AG04450 (cell line): ENCODE measurements at regions not wholly inside any gene's neighbourhood (a gene's known extent, or its start where the extent isn't known, plus 50 kb on each side); places are given as distances from the start of the nearest gene placed in this dataset.
"Not testable (repeated sequence)": the region's sequence is repeated elsewhere in the genome, so short reads cannot be mapped to it uniquely, and the experiment has no call there.

Source experiments
- CTCF ChIA-PET: fragments of 300-600, 350-600 bp; formaldehyde crosslinking; extraction: SDS; loops from one replicate; lab custom pipeline; 2022; ENCODE audit warnings: antibody characterized with exemption, inconsistent platforms; lab: Charles Lee
- POLR2A ChIA-PET: fragments of 350-600 bp; formaldehyde crosslinking; extraction: SDS; loops from one replicate; lab custom pipeline; 2021; ENCODE audit warnings: antibody characterized with exemption, inconsistent platforms; lab: Yijun Ruan, JAX
- DNase-seq: peaks from one replicate; pipeline ENCODE4 v3.0.0-alpha.2; 2011; ENCODE audit warnings: low read depth, low spot score
- H3K27ac ChIP-seq: one replicate; pipeline ENCODE4 v1.5.1; 2012; ENCODE audit warnings: low read depth, low read length, control low read depth
- H3K27me3 ChIP-seq: one replicate; pipeline ENCODE4 v1.6.0; 2012; ENCODE audit warnings: low read length; ENCODE audit not compliant: control insufficient read depth, insufficient read depth
- H3K4me3 ChIP-seq: 2 replicates; pipeline ENCODE4 v1.5.1; 2011; ENCODE audit warnings: mild to moderate bottlenecking, low read depth, low read length, control low read depth
- H3K9me3 ChIP-seq: 2 replicates; pipeline ENCODE4 v1.5.1; 2012; ENCODE audit warnings: low read length; ENCODE audit not compliant: control insufficient read depth, insufficient read depth
- CTCF ChIP-seq: IDR thresholded peaks from 2 replicates; pipeline ENCODE4 v1.5.1; 2011; ENCODE audit warnings: low read depth, low read length, control low read depth, inconsistent platforms

DNA sequence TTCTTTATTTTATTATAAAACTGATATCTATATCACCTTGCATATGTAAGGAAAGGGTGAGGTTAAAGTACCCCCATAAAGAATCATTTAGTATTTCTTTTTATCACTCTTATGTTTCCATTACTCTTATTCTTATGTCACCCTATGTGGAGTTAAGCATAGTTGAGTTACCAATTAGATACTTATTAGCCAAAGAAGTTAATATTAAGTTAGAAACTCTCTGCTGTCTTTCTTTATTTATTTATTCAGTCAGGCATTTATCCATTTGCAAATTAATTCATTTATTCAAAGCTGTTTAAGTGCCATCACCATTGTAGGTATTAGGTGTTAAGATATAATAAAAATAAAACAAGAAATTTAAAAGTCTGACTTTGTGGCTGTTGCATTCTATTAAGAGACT, 1279.1 kb upstream of the CITED2 start:
- H3K27me3 ChIP-seq = no peaks in the 10 kb centered on the region
- no peak overlapping the region for H3K27ac ChIP-seq
- 0 out of 2 replicates have a peak, but pooled peaks cover 2% of the 10 kb centered on the region for H3K9me3 ChIP-seq
- no peak for TF ChIP-seq CTCF
- no peak overlapping the region for H3K4me3 ChIP-seq
- CTCF ChIA-PET = no interaction called here
- DNase-seq = no peak
- POLR2A ChIA-PET = no interaction called here

DNA sequence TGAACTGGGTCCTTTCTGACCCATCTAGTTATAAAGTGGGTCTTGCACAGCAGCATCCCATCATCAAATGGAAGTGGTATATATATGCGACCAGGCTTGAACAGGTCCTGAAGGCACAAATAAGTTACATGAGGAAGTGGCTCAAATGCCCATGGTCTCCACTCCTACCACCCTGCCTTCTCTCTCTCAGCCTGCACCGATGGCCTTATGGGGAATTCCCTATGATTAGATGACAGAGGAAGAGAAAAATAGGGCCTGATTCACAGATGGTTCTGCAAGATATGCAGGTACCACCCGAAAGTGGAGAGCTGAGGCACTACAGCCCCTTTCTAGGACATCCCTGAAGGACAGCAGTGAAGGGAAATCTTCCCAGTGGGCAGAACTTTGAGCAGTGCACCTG, 1275.1 kb upstream of the CITED2 start:
- H3K4me3 ChIP-seq, H3K27ac ChIP-seq, DNase-seq, H3K27me3 ChIP-seq, CTCF ChIA-PET, POLR2A ChIA-PET: not testable (repeated sequence)
- peaks cover 17% of the 10 kb centered on the region; the same call in 1 of the 2 replicates for H3K9me3 ChIP-seq

GRCh38 chr6:140647322-140647721, 1272.9 kb upstream of the CITED2 start:
- peaks cover 25% of the 10 kb centered on the region for H3K9me3 ChIP-seq
- H3K4me3 ChIP-seq, H3K27me3 ChIP-seq, POLR2A ChIA-PET, CTCF ChIA-PET, DNase-seq, H3K27ac ChIP-seq: not testable (repeated sequence)

DNA sequence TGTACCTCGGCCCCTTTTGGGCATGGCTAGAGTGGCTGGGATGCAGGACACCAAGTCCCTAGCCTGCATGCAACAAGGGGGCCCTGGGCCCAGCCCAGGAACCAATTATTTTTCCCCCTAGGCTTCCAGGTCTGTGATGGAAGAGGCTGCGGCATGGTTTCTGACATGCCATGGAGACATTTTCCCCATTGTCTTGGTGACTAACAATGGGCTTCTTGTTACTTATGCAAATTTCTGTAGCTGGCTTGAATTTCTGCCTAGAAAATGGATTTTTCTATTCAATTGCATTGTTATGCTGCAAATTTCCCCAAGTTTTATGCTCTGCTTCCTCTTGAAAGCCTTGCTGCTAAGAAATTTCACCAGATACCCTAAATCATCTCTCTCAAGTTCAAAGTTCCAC, 1269.6 kb upstream of the CITED2 start:
- POLR2A ChIA-PET = no interaction called here
- no peak overlapping the region for H3K4me3 ChIP-seq
- CTCF ChIA-PET = no interaction called here
- TF ChIP-seq CTCF = no peak
- no peak for DNase-seq
- peaks cover 22% of the 10 kb centered on the region for H3K9me3 ChIP-seq
- H3K27me3 ChIP-seq = no peaks in the 10 kb centered on the region
- H3K27ac ChIP-seq = no peak overlapping the region

DNA sequence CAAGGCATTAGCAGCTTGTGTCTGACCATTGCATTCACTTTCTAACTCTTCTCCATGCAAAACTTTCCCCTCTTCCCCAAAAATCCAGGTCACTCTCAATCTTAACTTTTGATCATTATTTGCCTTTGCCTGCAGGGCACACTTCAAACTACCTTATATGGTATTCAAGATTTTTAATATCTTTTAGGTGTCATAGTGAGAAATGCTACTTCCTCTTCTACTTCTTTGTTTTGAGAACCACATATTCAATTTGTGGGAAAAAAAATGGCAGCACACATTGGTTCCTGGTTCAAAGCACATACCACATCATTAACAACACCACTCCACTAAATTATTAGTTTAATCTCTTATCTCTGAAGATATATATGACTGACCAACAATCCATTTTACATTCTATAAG, 1267.0 kb upstream of the CITED2 start:
- Histone ChIP-seq H3K27me3 (no peaks in the 10 kb centered on the region), H3K9me3 (peaks cover 7% of the 10 kb centered on the region), H3K27ac (no peak overlapping the region), H3K4me3 (no peak overlapping the region)
- ChIA-PET CTCF (no interaction called here), POLR2A (no interaction called here)
- TF ChIP-seq CTCF = no peak
- DNase-seq = no peak

DNA sequence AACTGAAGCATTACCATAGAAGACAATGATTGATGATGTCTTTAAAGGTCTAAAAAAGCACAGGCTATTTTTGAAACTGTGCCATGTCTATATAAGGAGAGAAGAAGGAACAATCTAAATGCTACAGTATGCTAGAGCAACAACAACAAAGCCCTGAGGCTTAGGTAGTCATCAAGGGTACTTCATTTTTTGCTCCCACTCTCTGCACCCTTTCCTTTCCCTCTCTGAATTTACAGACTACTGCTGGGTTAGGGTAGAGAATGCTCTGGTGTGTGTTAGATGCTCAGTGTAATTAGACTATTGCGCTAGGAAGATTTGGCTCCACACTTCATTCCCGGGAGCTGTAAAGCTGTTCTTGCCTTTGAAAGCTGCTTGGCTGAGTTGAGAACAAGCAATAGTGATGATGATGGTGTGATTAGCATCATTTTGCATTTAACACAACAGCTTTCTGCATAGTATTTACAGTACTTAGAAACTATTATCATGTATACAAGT, 1262.5 kb upstream of the CITED2 start:
- ChIA-PET POLR2A (no interaction called here), CTCF (no interaction called here)

More for the DNA sequence above, 1262.5 kb upstream of the CITED2 start:
- Histone ChIP-seq H3K27ac (no peak overlapping the region), H3K27me3 (no peaks in the 10 kb centered on the region), H3K4me3 (no peak overlapping the region), H3K9me3 (no peaks in the 10 kb centered on the region)
- no peak for TF ChIP-seq CTCF
- no peak for DNase-seq
